Activated B cell treated with CpG ODN at 0.5 μM for 24 hours (primary cell): ENCODE measurements at regions not wholly inside any gene's neighbourhood (a gene's known extent, or its start where the extent isn't known, plus 50 kb on each side); places are given as distances from the start of the nearest gene placed in this dataset.

Source experiments
- ATAC-seq: fragments of 200-7000 bp; cut with Tn5 transposase; one replicate; pipeline ENCODE4 v1.10.0; 2021; ENCODE audit warnings: low read depth, mild to moderate bottlenecking, moderate library complexity
- CTCF ChIA-PET: fragments of 350-600 bp; sonication (Branson Sonifier 250); formaldehyde crosslinking; loops from one replicate; lab custom pipeline; 2021; ENCODE audit warnings: antibody characterized with exemption; lab: Charles Lee
- POLR2A ChIA-PET: fragments of 350-600 bp; sonication (Branson Sonifier 250); formaldehyde crosslinking; loops from one replicate; lab custom pipeline; 2021; ENCODE audit warnings: antibody characterized with exemption; lab: Charles Lee
- DNase-seq: peaks from one replicate; pipeline ENCODE4 v3.0.0; 2022
- H3K27ac Mint-ChIP-seq: one replicate; pipeline ENCODE4 v1.8.0; 2020; ENCODE audit warnings: mixed read lengths
- H3K27me3 Mint-ChIP-seq: one replicate; pipeline ENCODE4 v1.8.0; 2021; ENCODE audit warnings: mixed read lengths
- H3K36me3 Mint-ChIP-seq: one replicate; pipeline ENCODE4 v1.8.0; 2021; ENCODE audit warnings: low read depth, mixed read lengths
- H3K4me1 Mint-ChIP-seq: one replicate; pipeline ENCODE4 v1.8.0; 2021; ENCODE audit warnings: mixed read lengths
- H3K4me3 Mint-ChIP-seq: one replicate; pipeline ENCODE4 v1.8.0; 2020; ENCODE audit warnings: mild to moderate bottlenecking, mixed read lengths
- H3K9me3 Mint-ChIP-seq: one replicate; pipeline ENCODE4 v1.8.0; 2020; ENCODE audit warnings: mixed read lengths
- intact Hi-C: fragments of 100-400 bp; cut with micrococcal nuclease; formaldehyde crosslinking; loops from one replicate; pipeline ENCODE4 v1.15.1; 2024
- TF ChIP-seq, protein P1 (sequence below): fragments of 200-600 bp; IDR thresholded peaks from one replicate; pipeline ENCODE4 v1.8.0; 2022; ENCODE audit warnings: antibody characterized with exemption, mild to moderate bottlenecking

GRCh38 chr14:104319491-104320241, 181.3 kb downstream of the KIF26A start:
- intact Hi-C loops: no loop called here
- Mint-ChIP-seq H3K27me3 (peaks cover 7% of the 10 kb centered on the region), H3K9me3 (no peaks in the 10 kb centered on the region), H3K36me3 (no peaks in the 10 kb centered on the region), H3K4me1 (no peaks in the 10 kb centered on the region), H3K4me3 (no peak overlapping the region), H3K27ac (no peak overlapping the region)
- POLR2A ChIA-PET: no interaction called here
- ATAC-seq: no peak
- DNase-seq: no peak
- TF ChIP-seq, protein P1, sequence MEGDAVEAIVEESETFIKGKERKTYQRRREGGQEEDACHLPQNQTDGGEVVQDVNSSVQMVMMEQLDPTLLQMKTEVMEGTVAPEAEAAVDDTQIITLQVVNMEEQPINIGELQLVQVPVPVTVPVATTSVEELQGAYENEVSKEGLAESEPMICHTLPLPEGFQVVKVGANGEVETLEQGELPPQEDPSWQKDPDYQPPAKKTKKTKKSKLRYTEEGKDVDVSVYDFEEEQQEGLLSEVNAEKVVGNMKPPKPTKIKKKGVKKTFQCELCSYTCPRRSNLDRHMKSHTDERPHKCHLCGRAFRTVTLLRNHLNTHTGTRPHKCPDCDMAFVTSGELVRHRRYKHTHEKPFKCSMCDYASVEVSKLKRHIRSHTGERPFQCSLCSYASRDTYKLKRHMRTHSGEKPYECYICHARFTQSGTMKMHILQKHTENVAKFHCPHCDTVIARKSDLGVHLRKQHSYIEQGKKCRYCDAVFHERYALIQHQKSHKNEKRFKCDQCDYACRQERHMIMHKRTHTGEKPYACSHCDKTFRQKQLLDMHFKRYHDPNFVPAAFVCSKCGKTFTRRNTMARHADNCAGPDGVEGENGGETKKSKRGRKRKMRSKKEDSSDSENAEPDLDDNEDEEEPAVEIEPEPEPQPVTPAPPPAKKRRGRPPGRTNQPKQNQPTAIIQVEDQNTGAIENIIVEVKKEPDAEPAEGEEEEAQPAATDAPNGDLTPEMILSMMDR: no peak
- CTCF ChIA-PET: no interaction called here

- ATAC-seq (no peak), DNase-seq (no peak)
- no peak overlapping the region for H3K27ac Mint-ChIP-seq
- H3K27me3 Mint-ChIP-seq: peaks cover 7% of the 10 kb centered on the region
- H3K36me3 Mint-ChIP-seq: no peaks in the 10 kb centered on the region
- TF ChIP-seq, protein P1: no peak
- H3K9me3 Mint-ChIP-seq: no peaks in the 10 kb centered on the region
- POLR2A ChIA-PET: no interaction called here
- CTCF ChIA-PET: no interaction called here
- H3K4me3 Mint-ChIP-seq: no peak overlapping the region
- no peaks in the 10 kb centered on the region for H3K4me1 Mint-ChIP-seq
- intact Hi-C loops: no loop called here
Measured at GRCh38 chr14:104320611-104321086, 182.3 kb downstream of the KIF26A start.

DNA sequence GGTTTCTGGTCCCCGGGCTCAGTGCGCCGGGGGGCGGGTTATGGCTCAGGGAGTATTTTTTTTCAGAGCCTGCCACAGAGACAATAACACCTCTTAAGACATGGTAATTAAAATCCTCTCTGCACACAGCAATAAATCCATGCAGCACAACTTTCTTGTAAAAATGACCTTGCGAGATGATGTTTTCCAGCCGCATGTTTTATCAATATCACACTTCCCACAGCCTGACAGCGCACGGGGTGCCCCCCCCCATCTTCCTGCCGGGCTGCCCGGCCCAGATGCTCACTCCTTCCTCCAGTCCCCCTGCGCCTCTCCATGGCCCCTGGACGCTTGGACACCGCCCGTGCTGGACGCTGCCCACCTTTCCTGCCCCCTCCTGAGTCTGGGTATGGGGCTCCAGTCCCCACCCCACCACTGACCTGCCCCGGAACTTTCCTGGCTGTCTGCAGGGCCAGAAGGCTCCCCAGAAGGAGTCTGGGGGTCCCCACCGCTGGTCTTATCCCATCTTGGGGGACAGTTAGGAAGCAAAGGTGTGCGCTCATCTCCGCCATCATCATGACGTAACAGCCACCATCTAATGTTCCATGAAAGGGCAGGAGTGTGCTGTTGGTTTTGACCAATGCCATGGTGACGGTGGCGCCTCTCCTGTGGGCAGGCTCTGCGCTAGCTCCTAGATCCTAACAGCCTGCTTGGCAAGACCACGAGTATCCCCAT, 182.9 kb downstream of the KIF26A start:
- ATAC-seq: no peak
- no peak for DNase-seq
- no peaks in the 10 kb centered on the region for H3K4me1 Mint-ChIP-seq
- peaks cover 7% of the 10 kb centered on the region for H3K27me3 Mint-ChIP-seq
- intact Hi-C loops: no loop called here
- POLR2A ChIA-PET: no interaction called here
- H3K27ac Mint-ChIP-seq: no peak overlapping the region
- H3K4me3 Mint-ChIP-seq: no peak overlapping the region
- H3K36me3 Mint-ChIP-seq: no peaks in the 10 kb centered on the region
- TF ChIP-seq, protein P1: no peak
- no peaks in the 10 kb centered on the region for H3K9me3 Mint-ChIP-seq
- CTCF ChIA-PET: no interaction called here

DNA sequence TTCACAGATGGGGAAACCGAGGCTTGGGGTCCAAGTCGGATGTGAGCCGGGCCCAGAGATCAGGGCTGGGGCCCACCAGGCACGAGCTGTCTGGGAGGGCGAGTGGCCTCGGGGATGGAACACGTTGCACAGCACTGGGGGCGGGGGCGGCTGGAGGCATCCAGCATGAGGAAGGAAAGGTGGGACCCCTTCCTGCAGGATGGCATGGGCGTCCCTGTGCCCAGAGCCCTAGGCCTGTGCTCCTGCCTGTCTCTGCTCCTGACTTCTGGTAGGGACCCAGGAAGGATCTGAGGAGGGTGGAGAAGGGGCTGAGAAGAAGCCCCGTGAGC, 183.4 kb downstream of the KIF26A start:
- no peak for ATAC-seq

More for the DNA sequence above, 183.4 kb downstream of the KIF26A start:
- CTCF ChIA-PET: no interaction called here
- POLR2A ChIA-PET: no interaction called here
- intact Hi-C loops: no loop called here
- no peak for DNase-seq
- H3K27me3 Mint-ChIP-seq: peaks cover 7% of the 10 kb centered on the region
- H3K4me1 Mint-ChIP-seq: no peaks in the 10 kb centered on the region
- no peaks in the 10 kb centered on the region for H3K9me3 Mint-ChIP-seq
- H3K27ac Mint-ChIP-seq: no peak overlapping the region
- TF ChIP-seq, protein P1: no peak
- H3K36me3 Mint-ChIP-seq: no peaks in the 10 kb centered on the region
- H3K4me3 Mint-ChIP-seq: no peak overlapping the region
